ENCODE measurements at regions not wholly inside any gene's neighbourhood (a gene's known extent, or its start where the extent isn't known, plus 50 kb on each side); places are given as distances from the start of the nearest gene placed in this dataset.
"Not testable (repeated sequence)": the region's sequence is repeated elsewhere in the genome, so short reads cannot be mapped to it uniquely, and the experiment has no call there.

DNA sequence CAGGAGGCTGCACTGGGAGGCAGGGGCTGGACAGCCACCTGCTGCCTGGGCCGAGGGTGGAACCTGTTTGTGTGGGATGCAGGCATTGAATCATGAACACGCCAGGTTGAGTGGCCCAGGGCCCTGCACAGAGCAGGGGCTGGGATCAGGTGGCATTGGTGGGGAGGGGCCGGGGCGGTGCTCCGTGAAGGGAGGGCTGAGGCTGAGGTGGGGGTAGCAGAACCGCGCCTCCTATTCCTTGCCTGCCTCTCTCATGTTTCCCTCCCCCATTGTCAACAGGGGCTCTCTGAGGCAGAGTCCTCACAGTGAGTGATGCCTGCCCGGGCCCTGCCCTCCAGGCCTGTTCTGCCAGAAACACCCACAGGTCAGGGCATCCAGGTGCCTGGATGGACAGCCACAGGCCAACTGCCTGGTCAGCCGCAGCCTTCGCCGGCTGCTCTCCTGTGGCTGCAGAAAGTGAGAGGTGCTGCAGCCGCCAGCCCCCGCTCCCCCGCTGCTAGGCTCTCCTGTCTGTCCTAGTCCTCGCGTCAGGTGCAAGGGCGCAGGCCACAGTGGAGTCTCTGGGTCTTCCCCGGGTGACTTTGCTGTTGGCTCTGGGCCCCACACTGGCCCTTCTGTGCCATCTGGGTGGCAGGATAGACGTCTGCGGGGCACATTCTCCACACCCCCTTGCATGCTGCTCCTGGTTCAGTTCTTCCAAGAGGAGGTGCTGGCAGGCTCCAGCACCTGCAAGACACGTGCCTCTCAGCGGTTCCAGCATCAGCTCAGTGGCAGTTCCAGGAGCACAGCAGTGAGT lies 79.6 kb upstream of the GOLGA6L4 start:
- H3K27ac Mint-ChIP-seq; DNase-seq; H3K36me3 Mint-ChIP-seq (ENCODE audit: insufficient read depth in 2 of 2); H3K4me3 Mint-ChIP-seq; ATAC-seq (replicated peaks in 1 of 2); H3K4me1 Mint-ChIP-seq (ENCODE audit: low read depth); H3K27me3 Mint-ChIP-seq (ENCODE audit: low read depth); H3K9me3 Mint-ChIP-seq: not testable (repeated sequence)

DNA sequence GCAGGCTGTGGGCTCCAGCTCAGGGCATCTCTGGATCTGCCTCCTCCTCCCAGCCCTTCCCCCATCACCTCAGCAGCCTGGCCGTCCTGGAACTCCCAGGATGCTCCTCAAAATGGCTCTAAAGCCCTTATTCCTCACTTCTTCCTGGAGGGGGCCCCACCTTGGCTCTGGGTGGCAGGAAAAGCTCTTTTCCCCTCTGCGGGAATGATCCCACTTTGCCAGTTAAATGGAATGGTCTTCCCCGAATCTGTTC lies 79.1 kb upstream of the GOLGA6L4 start:
- ATAC-seq (replicated peaks in 1 of 2); DNase-seq; H3K27ac Mint-ChIP-seq; H3K27me3 Mint-ChIP-seq (ENCODE audit: low read depth); H3K4me3 Mint-ChIP-seq; H3K4me1 Mint-ChIP-seq (ENCODE audit: low read depth); H3K9me3 Mint-ChIP-seq; H3K36me3 Mint-ChIP-seq (ENCODE audit: insufficient read depth in 2 of 2): not testable (repeated sequence)

DNA sequence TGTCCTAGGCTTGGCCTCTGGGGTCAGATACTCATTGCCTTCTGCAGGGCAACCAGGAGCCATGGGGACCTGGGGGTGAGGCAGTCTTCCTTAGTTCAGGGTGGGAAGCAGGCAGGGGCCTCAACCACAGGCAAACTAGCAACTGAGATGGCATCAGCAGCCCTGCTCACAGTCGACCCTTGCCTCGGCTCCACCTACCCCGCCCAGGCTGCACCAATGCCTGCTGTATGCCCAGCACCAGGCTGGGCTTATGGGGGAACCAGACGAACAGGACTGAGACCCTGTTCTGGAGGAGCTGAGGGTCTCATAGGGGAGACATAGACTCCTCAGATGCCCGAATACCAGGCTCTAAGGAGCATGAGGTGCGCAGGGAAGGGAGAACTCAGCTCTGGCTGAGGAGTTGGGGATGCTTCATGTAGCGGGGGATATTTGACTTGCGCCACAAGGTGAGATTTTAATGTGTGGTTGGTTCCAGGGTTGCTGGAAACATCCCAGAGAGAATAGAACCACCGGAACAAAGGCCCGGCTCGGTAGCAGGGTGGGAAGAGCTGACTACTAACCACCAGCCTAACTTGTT lies 78.4 kb upstream of the GOLGA6L4 start:
- H3K4me3 Mint-ChIP-seq; H3K27ac Mint-ChIP-seq; H3K36me3 Mint-ChIP-seq (ENCODE audit: insufficient read depth in 2 of 2); H3K27me3 Mint-ChIP-seq (ENCODE audit: low read depth); H3K9me3 Mint-ChIP-seq; DNase-seq; H3K4me1 Mint-ChIP-seq (ENCODE audit: low read depth); ATAC-seq (replicated peaks in 1 of 2): not testable (repeated sequence)

DNA sequence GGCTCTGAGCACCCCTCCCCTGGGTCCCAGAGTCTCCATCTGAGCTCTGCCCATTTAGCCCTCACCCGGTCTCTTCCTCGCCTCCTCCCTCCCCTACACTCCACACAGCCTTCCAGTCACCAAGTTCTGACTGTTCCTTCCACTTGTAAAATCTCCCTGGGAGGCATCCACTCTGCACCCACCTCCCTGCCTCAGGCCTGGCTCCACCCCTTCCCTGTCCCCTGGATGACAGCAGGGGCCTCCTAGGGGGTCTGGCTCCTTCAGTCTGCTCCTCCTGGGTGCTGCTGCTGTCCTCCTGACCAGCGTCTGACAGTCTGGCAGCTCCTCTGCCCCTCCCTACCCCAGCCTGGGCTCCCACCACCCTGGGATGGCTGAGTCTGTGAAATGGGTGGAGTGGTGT lies 77.7 kb upstream of the GOLGA6L4 start:
- not testable (repeated sequence) for H3K27me3 Mint-ChIP-seq (ENCODE audit: low read depth); H3K4me3 Mint-ChIP-seq; ATAC-seq (replicated peaks in 1 of 2); DNase-seq; H3K36me3 Mint-ChIP-seq (ENCODE audit: insufficient read depth in 2 of 2); H3K9me3 Mint-ChIP-seq; H3K4me1 Mint-ChIP-seq (ENCODE audit: low read depth); H3K27ac Mint-ChIP-seq

DNA sequence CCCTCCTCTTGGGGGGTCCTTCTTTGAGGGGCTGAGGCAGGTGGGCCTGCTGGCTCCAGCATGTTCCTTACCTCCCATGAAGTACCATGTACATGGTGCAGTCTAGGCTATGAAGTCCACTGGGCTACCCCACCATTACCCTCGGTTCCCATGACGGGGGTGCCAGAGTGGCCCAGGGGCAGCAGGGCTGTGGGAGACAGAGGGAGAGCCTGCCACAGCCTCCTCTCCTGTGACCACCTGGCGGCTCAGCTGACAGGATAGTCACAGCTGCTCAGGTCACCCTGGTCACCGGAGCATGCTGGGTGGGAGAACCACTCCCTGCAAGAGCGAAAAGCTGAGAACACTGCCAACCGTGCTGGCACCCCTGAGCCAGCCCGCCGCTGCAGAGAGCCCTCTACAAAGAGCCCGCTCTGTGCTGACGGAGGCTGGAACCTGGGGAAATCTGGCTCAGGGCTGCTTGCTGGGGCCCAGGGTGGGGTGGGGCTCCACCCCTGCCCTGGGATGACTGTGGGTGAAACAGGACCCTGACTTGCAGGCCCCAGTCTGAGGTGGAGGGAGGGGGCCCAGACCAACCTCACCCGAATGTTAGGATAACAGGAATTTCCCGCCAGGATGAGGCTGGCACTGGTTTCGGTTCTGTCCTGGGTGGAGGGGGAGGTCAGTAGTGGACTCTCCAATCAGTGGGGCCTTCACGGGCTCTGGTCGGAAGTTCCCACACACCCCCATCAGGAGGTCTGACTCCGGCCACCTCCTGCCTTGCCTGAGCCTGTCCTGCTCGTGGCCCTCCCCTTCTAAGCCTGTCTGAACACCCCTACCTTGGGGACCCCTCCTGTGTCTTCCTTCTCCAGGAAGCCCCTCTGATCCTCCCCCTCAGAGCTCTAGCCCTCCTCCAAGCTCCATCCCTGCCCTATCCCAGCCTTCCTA lies 76.0 kb upstream of the GOLGA6L4 start:
- DNase-seq; H3K36me3 Mint-ChIP-seq (ENCODE audit: insufficient read depth in 2 of 2); H3K4me3 Mint-ChIP-seq; H3K27ac Mint-ChIP-seq; H3K4me1 Mint-ChIP-seq (ENCODE audit: low read depth); ATAC-seq (replicated peaks in 1 of 2); H3K9me3 Mint-ChIP-seq; H3K27me3 Mint-ChIP-seq (ENCODE audit: low read depth): not testable (repeated sequence)

DNA sequence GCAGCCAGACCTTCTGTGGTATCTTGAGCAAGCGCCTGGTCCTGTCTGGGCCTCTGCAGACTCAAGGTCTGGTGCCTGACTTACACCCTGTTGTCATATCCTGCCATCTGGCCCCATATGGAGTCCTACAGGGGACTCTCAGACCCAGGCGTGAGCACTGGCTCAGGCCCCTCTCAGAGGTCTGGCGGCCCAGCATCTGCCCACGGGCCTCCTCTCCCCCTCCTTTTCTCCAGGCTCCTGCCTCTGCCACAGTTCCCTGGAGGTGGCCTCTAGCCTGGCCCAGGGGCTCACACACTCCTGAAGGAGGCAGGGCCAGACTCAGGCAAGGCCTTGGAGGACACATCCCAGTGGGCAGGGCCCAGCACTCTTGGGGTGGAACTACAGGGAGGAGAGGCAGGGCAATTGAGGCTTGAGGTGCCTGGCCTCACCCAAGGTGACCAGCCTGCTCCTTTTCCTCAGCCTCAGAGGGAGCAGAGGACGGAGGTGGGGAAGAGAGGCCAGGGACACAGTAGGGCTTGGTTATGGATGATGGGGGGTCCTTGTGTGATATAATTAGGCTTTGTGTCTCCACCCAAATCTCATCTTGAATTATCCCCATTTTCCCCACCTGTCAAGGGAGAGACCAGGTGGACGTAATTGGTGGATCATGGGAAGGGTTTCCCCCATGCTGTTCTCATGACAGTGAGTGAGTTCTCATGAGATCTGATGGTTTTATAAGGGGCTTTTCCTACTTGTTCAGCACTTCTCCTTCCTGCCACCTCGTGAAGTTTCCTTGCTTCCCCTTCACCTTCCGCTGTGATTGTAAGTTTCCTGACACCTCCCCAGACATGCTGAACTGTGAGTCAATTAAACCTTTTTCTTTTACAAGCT lies 70.9 kb upstream of the GOLGA6L4 start:
- not testable (repeated sequence) for H3K27me3 Mint-ChIP-seq (ENCODE audit: low read depth); H3K27ac Mint-ChIP-seq; H3K4me1 Mint-ChIP-seq (ENCODE audit: low read depth); H3K4me3 Mint-ChIP-seq; DNase-seq; H3K9me3 Mint-ChIP-seq; H3K36me3 Mint-ChIP-seq (ENCODE audit: insufficient read depth in 2 of 2)
- ATAC-seq (replicated peaks in 1 of 2), result peak; percentile 34 to 39

DNA sequence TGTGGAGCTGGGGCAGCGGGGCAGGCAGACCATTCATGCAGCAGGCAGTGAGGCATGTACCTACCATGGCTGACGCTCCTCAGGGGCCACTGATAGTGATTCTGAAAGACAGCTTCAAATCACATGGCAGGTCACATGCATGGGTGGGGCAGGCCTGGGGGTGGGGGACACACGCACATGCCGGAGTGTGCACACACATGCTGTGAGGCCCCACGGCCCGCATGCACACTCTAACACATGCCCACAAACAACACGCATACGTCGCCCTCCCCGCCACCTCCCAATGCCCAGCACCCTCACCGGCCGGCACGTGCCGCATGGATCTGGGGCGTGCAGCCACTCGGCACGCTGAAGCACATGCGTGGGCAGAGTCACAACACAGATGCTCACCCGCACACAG lies 65.5 kb upstream of the GOLGA6L4 start:
- H3K9me3 Mint-ChIP-seq; H3K27ac Mint-ChIP-seq; H3K4me3 Mint-ChIP-seq; H3K36me3 Mint-ChIP-seq (ENCODE audit: insufficient read depth in 2 of 2); ATAC-seq (replicated peaks in 1 of 2); H3K4me1 Mint-ChIP-seq (ENCODE audit: low read depth); H3K27me3 Mint-ChIP-seq (ENCODE audit: low read depth); DNase-seq: not testable (repeated sequence)

DNA sequence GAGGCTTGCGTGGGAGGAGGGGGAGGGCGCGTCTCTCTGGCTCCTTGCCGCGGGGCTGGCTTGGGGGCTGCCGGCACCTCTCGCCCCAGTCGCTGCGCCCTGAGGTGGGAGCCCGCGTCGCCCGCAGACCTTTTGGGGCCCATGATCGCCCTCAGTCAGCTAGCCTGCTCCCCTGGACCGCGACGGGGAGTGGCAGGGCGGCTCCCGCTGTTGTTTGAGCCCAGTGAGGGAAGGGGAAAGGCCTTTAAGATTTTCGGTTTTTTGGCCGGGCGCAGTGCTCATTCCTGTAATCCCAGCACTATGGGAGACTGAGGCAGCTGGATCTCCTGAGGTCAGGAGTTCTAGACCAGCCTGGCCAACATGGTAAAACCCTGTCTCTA lies 62.4 kb upstream of the GOLGA6L4 start:
- not testable (repeated sequence) for H3K27ac Mint-ChIP-seq; H3K9me3 Mint-ChIP-seq; H3K27me3 Mint-ChIP-seq (ENCODE audit: low read depth); H3K4me3 Mint-ChIP-seq; H3K36me3 Mint-ChIP-seq (ENCODE audit: insufficient read depth in 2 of 2); ATAC-seq (replicated peaks in 1 of 2); H3K4me1 Mint-ChIP-seq (ENCODE audit: low read depth)
- DNase-seq, result peak in 1 of 2 donors; percentile 12
